Body of pancreas (tissue), 4 donors: ENCODE measurements at regions not wholly inside any gene's neighbourhood (a gene's known extent, or its start where the extent isn't known, plus 50 kb on each side); places are given as distances from the start of the nearest gene placed in this dataset.

Experiments used
- ATAC-seq: fragments of 150-250 bp; one replicate; pipeline ENCODE4 v1.9.1; 2016
- DNase-seq, 4 donors: peaks; one replicate each; pipeline ENCODE4 v3.0.0-alpha.2; 2019
- H3K27ac ChIP-seq, 4 donors: fragments of 200-600 bp; sonication (generic); 1 replicate in 3 of 4; 2 replicates in 1 of 4; pipeline versions ENCODE4 v1.5.1 to v1.6.1; 2016 to 2019; ENCODE audit warnings: mild to moderate bottlenecking in 1 of 4, mixed read lengths in 1 of 4, moderate library complexity in 1 of 4
- H3K27me3 ChIP-seq, 2 donors: fragments of 200-600 bp; sonication (generic); one replicate each; pipeline ENCODE4 v1.6.0; 2016; ENCODE audit warnings: mild to moderate bottlenecking in 1 of 2
- H3K36me3 ChIP-seq, 2 donors: fragments of 200-600 bp; sonication (generic); replicated peaks in 1 of 2; 2 replicates each; pipeline ENCODE4 v1.5.1; 2016; ENCODE audit warnings: low read depth in 2 of 2; ENCODE audit not compliant: insufficient read depth in 1 of 2
- H3K4me1 ChIP-seq: fragments of 200-600 bp; sonication (generic); one replicate; pipeline ENCODE4 v1.6.0; 2016
- H3K4me3 ChIP-seq, 2 donors: fragments of 200-600 bp; sonication (generic); 1 replicate in 1 of 2; 2 replicates in 1 of 2; pipeline ENCODE4 v1.5.1; 2016 to 2019
- H3K9me3 ChIP-seq, 3 donors: fragments of 200-600 bp; sonication (generic); 1 replicate in 2 of 3; 2 replicates in 1 of 3; pipeline ENCODE4 v1.5.1; 2016
- CTCF ChIP-seq, 7 experiments: fragments of 450-650 bp in 4 of 7; fragments of 200-600 bp in 3 of 7; sonication (generic) in 3 of 7; IDR thresholded peaks; one replicate each; pipeline ENCODE4 v1.5.1; 2016 to 2019; ENCODE audit warnings: antibody characterized with exemption in 7 of 7
- POLR2A ChIP-seq, 3 donors: fragments of 450-650 bp; IDR thresholded peaks; one replicate each; pipeline ENCODE4 v1.6.1; 2016; ENCODE audit warnings: antibody characterized with exemption in 3 of 3, mild to moderate bottlenecking in 2 of 3
- WGBS, 2 donors: methylation state at CpG; one replicate each; pipeline ENCODE4 v1.1.5; 2017; 5-methylcytosine and 5-hydroxymethylcytosine counted together
- intact Hi-C: fragments of 100-400 bp; cut with DNase I; formaldehyde crosslinking; loops from one replicate; pipeline ENCODE4 v1.15.1; 2023

GRCh38 chr10:9010093-9010492, 955.6 kb downstream of the GATA3 start:
- no peaks in the 10 kb centered on the region for H3K36me3 ChIP-seq
- no peaks in the 10 kb centered on the region for H3K27me3 ChIP-seq
- intact Hi-C loops, result no loop called here
- H3K4me3 ChIP-seq, result no peak overlapping the region
- WGBS, 2 donors, result 17 to 24% methylated on average over 1 of the region's 1 CpG
- H3K4me1 ChIP-seq, result no peaks in the 10 kb centered on the region
- TF ChIP-seq CTCF (IDR thresholded peaks at IDR 0.05) (no peak), POLR2A (IDR thresholded peaks at IDR 0.05) (no peak)
- no peak for DNase-seq
- H3K27ac ChIP-seq, result no peak overlapping the region
- no peaks in the 10 kb centered on the region for H3K9me3 ChIP-seq
- no peak for ATAC-seq

- H3K27me3 ChIP-seq, result no peaks in the 10 kb centered on the region
- H3K36me3 ChIP-seq, result no peaks in the 10 kb centered on the region
- intact Hi-C loops, result no loop called here
- H3K4me3 ChIP-seq, result no peak overlapping the region
- DNase-seq, result no peak
- 43 to 65% methylated on average over 5 of the region's 5 CpGs for WGBS, 2 donors
- H3K27ac ChIP-seq, result no peak overlapping the region
- ATAC-seq, result no peak
- H3K4me1 ChIP-seq, result no peaks in the 10 kb centered on the region
- H3K9me3 ChIP-seq, result no peaks in the 10 kb centered on the region
- TF ChIP-seq POLR2A (IDR thresholded peaks at IDR 0.05) (no peak), CTCF (IDR thresholded peaks at IDR 0.05) (no peak)
Observed at GRCh38 chr10:9010931-9011670, 956.6 kb downstream of the GATA3 start.

GRCh38 chr10:9012312-9012711, 957.8 kb downstream of the GATA3 start:
- Histone ChIP-seq H3K27ac (no peak overlapping the region), H3K36me3 (no peaks in the 10 kb centered on the region), H3K4me1 (no peaks in the 10 kb centered on the region), H3K4me3 (no peak overlapping the region), H3K9me3 (no peaks in the 10 kb centered on the region), H3K27me3 (no peaks in the 10 kb centered on the region)
- DNase-seq (no peak), ATAC-seq (no peak)
- 57 to 69% methylated on average over 1 of the region's 1 CpG for WGBS, 2 donors
- intact Hi-C loops, result no loop called here
- TF ChIP-seq POLR2A (IDR thresholded peaks at IDR 0.05), result no peak
- no peak for TF ChIP-seq CTCF (IDR thresholded peaks at IDR 0.05)

GRCh38 chr10:9015005-9015404, 960.5 kb downstream of the GATA3 start:
- Histone ChIP-seq H3K4me1 (no peaks in the 10 kb centered on the region), H3K9me3 (no peaks in the 10 kb centered on the region), H3K4me3 (no peak overlapping the region), H3K36me3 (no peaks in the 10 kb centered on the region), H3K27ac (no peak overlapping the region), H3K27me3 (no peaks in the 10 kb centered on the region)
- 71 to 84% methylated on average over 2 of the region's 2 CpGs for WGBS, 2 donors
- DNase-seq, result no peak
- TF ChIP-seq POLR2A (IDR thresholded peaks at IDR 0.05), result no peak
- TF ChIP-seq CTCF (IDR thresholded peaks at IDR 0.05), result no peak
- ATAC-seq, result no peak
- intact Hi-C loops, result no loop called here

GRCh38 chr10:9015447-9015846, 961.0 kb downstream of the GATA3 start:
- Histone ChIP-seq H3K4me1 (no peaks in the 10 kb centered on the region), H3K9me3 (no peaks in the 10 kb centered on the region)
- intact Hi-C loops, result no loop called here

More at GRCh38 chr10:9015447-9015846, 961.0 kb downstream of the GATA3 start:
- Histone ChIP-seq H3K36me3 (no peaks in the 10 kb centered on the region), H3K27ac (no peak overlapping the region), H3K27me3 (no peaks in the 10 kb centered on the region), H3K4me3 (no peak overlapping the region)
- ATAC-seq, result no peak
- 92 to 95% methylated on average over 2 of the region's 2 CpGs for WGBS, 2 donors
- no peak for TF ChIP-seq CTCF (IDR thresholded peaks at IDR 0.05)
- no peak for TF ChIP-seq POLR2A (IDR thresholded peaks at IDR 0.05)
- DNase-seq, result no peak
